GM03348 (cell line): ENCODE measurements at regions not wholly inside any gene's neighbourhood (a gene's known extent, or its start where the extent isn't known, plus 50 kb on each side); places are given as distances from the start of the nearest gene placed in this dataset.

Source experiments
- DNase-seq: peaks from one replicate; pipeline ENCODE4 v3.0.0; 2012; ENCODE audit warnings: low spot score

GRCh38 chr6:165718491-165718891, 55.5 kb upstream of the PDE10A start:
- DNase-seq: no peak

DNA sequence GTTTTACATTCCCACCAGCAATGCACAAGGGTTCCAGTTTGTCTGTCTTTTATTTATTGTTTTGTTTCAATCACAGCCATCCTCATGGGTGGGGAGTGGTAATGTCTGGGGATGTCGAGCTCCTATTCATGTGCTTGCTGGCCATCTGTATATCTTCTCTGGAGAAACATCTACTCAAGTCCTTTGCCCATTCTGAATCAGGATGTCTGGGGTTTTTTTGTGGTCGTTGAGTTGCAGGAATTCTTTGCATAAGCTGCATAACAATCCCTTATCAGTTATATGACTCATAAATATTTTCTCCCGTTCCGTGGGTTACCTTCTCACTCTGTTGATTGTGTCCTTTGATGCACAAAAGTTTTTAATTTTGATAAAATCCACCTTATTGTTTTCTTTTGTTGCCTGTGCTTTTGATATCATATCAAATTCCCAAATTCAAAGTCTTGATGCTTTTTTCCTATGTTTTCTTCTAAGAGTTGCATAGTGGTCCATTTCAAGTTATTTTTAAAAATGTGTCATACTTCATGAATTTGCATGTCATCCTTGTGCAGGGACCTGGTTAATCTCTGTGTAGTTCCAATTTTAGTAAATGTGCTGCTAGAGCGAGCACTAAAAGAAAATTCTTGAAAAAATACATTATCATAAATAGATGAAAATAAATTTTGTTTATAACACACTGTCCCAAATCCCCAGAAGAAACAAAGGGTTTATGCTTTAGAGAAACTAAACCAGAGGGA, 54.9 kb upstream of the PDE10A start:
- DNase-seq: no peak

DNA sequence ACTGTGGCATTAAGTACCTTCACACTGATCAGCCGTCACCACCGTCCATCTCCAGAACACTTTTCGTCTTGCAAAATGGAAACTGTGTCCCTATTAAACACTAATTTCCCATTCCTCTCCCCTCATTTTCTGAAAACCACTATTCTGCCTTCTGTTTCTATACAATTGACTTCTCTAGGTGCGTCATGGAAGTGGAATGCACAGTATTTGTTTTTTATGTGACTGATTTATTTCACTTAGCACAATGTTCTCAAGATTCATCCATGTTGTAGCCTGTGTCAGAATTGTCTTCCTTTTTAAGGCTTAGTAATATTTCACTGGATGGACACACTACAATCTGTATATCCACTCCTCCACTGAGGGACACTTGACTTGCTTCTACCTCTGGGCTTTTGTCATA, 53.8 kb upstream of the PDE10A start:
- DNase-seq: no peak

DNA sequence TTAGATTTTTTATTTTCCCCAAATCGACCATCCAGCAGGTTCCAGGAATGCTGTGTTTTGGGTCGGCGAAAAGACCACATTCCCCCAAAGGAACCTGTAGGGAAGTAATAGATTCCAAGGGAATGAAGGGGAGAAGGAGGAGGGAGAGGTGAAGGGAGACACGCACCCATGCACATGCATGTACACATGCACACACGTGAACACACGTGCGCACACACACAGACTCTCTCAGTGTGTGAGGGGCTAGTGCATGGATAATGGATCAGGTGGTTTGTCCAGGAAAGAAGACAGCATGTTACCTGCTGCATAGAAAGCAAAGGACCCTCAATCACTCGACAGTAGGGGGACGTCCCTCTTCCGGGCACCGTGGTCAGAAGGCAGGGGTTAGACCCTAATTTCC, 52.4 kb upstream of the PDE10A start:
- DNase-seq: no peak

DNA sequence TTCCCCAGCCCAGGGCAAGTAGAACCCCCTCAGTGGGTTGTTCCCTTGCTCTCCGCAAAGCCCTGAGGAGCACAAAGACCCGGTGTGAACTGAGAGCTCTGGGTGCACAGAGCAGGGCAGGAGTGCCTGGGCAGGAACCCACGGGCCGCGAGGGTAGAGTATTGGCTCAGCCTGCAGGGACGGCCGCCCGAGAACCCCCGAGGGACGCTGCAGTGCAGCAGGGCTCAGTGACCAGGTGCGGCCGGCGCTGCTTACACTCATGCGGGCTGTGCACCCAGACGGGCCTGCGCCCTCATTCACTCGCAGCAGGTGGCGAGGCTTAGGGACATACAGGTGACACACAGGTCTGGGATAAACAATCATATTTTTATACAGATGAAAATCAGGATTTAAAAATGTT, 51.9 kb upstream of the PDE10A start:
- no peak for DNase-seq

DNA sequence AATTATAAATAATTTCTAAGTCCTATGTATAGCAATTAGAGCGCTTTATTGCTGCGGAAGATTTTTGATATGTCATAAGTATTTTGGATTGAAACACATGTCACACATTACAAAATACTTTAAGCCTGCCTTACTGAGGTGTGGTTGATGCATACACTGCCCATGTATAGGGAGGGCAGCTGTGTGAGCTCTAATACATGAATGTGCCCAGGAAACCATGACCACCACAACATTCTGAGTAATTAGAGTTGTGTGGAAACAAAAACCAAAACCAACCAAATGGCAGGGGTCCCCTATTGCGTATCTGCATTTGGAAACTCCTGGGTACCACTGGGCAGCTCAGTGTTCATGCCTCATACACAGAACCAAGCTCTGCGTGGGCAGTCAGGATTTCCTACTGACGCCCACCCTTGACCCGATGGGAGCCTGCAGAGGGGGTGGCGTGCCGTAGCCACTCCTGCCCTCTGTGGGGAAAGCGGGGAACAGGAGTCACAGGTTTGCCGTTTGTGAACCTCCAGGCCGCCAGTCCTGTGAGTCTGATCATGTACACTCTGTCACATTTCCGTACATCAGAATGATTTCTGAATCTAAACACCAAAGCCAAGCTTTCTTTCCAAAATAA, 50.9 kb upstream of the PDE10A start:
- DNase-seq: no peak
